Neural cell (in vitro differentiated cells): ENCODE measurements at regions not wholly inside any gene's neighbourhood (a gene's known extent, or its start where the extent isn't known, plus 50 kb on each side); places are given as distances from the start of the nearest gene placed in this dataset.

Experiments
- CTCF ChIP-seq: fragments of 450-650 bp; IDR thresholded peaks from 2 replicates; pipeline ENCODE4 v1.5.1; 2014; ENCODE audit warnings: antibody characterized with exemption, mild to moderate bottlenecking, moderate library complexity; ENCODE audit not compliant: poor library complexity, severe bottlenecking
- EP300 ChIP-seq: fragments of 450-650 bp; conservative IDR thresholded peaks from 2 replicates; pipeline ENCODE4 v1.6.1; 2014; ENCODE audit warnings: antibody characterized with exemption, mild to moderate bottlenecking, moderate library complexity; ENCODE audit not compliant: poor library complexity, severe bottlenecking
- EZH2 ChIP-seq: fragments of 200-600, 300-800 bp; shearing (Covaris generic), sonication (generic); IDR thresholded peaks from 2 replicates; pipeline ENCODE4 v1.6.1; 2014; ENCODE audit warnings: antibody characterized with exemption, low read length, borderline replicate concordance, mild to moderate bottlenecking; ENCODE audit not compliant: insufficient read depth, poor library complexity, severe bottlenecking
- MXI1 ChIP-seq: fragments of 450-650 bp; conservative IDR thresholded peaks from 2 replicates; pipeline ENCODE4 v1.6.1; 2014; ENCODE audit warnings: antibody characterized with exemption, mild to moderate bottlenecking; ENCODE audit not compliant: poor library complexity, severe bottlenecking
- POLR2AphosphoS5 ChIP-seq: IDR thresholded peaks from 2 replicates; pipeline ENCODE4 v1.6.1; 2012
- RAD21 ChIP-seq: fragments of 450-650 bp; conservative IDR thresholded peaks from 2 replicates; pipeline ENCODE4 v1.6.1; 2014; ENCODE audit warnings: antibody characterized with exemption, mild to moderate bottlenecking, moderate library complexity
- REST ChIP-seq: IDR thresholded peaks from 2 replicates; pipeline ENCODE4 v1.6.1; 2012; ENCODE audit warnings: borderline replicate concordance
- SMC3 ChIP-seq: fragments of 450-650 bp; conservative IDR thresholded peaks from 2 replicates; pipeline ENCODE4 v1.6.1; 2014; ENCODE audit warnings: antibody characterized with exemption, mild to moderate bottlenecking, moderate library complexity; ENCODE audit not compliant: poor library complexity
- TAF1 ChIP-seq: IDR thresholded peaks from 2 replicates; pipeline ENCODE4 v1.6.1; 2012; ENCODE audit warnings: low read depth

- TF ChIP-seq CTCF, result no peak
- TF ChIP-seq REST, result no peak
- no peak for TF ChIP-seq EZH2
- no peak for TF ChIP-seq EP300
- no peak for TF ChIP-seq RAD21
- no peak for TF ChIP-seq SMC3
- TF ChIP-seq TAF1, result no peak
- no peak for TF ChIP-seq POLR2AphosphoS5
- TF ChIP-seq MXI1, result no peak
Observed at GRCh38 chr3:176906046-176906905, 291.0 kb downstream of the TBL1XR1 start.
